Ecto neural progenitor cell (in vitro differentiated cells): ENCODE measurements at regions not wholly inside any gene's neighbourhood (a gene's known extent, or its start where the extent isn't known, plus 50 kb on each side); places are given as distances from the start of the nearest gene placed in this dataset.

ENCODE experiments used
- DNase-seq: peaks from one replicate; pipeline ENCODE4 v3.0.0-alpha.2; 2018; ENCODE audit warnings: low spot score

GRCh38 chr15:91679447-91679846 lies 174.1 kb upstream of the SLCO3A1 start:
- no peak for DNase-seq

- DNase-seq: no peak
These were observed 168.1 kb upstream of the SLCO3A1 start for GRCh38 chr15:91685436-91685835.

DNA sequence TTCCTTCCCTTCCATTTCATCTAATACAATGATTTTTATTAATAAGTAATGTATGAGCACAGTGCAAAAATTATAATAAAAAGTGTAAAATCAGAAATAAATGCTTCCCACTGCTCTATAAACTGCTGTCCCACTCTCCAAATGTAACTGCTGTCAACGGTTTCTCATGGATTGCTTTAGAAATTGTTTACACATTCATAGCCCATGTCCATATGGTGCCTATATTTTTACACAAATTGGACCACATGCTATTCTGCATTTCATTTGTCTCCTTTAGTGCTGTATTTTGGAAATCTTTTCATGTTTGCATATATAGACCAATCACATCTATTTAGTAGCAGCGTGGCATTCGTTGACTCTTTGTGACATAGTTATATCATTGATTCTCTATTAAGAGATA lies 164.7 kb upstream of the SLCO3A1 start:
- DNase-seq: no peak

GRCh38 chr15:91689377-91689776 lies 164.1 kb upstream of the SLCO3A1 start:
- no peak for DNase-seq

DNA sequence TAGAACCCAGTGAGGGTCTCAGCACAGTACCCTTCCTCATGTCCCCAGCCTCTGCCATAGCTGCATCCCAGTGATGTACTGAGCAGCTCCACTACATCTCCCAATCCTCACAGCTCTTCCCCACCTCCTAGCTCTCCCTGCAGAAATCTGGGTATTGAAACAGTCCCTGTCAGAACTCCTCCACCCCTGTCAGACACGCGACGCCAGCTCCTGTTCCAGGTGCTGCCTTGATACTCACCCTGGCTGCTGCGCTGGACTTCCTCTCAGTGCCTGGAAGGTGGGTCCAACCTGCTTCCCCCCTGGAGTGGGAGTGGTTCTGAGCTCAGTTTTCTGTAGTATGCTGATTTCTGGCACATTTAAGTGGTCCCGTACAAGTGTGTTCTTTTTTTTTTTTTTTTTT lies 160.9 kb upstream of the SLCO3A1 start:
- no peak for DNase-seq

DNA sequence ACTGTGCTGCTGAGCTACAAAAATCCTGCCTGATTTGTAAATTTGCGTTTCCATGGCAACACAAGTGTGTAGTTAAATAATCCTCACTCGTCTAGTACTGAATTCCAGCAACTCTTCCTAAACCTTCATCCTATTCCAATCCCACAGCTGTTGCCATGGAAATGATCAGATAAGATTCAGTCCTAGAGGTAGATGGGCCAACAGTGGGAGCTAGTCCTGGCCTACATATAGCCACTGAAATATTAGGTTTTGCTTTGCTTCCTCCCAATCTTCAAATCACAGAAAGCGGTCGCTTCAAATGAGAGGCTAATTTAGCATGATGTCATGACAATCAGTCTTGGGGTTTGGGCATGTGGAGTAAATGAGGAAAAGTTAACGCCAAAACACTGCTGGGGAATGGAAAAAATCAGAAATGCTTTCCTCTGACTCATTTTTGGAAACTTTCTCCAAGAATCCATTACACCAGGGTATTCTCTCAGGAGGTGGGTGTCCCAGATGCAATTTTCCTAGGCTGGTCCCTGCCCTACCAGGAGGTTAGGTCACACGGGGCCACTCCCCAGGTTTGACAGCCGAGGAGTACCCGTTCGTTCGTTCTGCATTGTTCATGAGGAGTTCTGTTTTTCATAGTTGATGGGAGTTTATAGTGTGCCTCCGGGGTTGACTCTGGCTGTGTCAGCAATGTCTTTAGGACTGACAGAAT lies 159.2 kb upstream of the SLCO3A1 start:
- DNase-seq: no peak

DNA sequence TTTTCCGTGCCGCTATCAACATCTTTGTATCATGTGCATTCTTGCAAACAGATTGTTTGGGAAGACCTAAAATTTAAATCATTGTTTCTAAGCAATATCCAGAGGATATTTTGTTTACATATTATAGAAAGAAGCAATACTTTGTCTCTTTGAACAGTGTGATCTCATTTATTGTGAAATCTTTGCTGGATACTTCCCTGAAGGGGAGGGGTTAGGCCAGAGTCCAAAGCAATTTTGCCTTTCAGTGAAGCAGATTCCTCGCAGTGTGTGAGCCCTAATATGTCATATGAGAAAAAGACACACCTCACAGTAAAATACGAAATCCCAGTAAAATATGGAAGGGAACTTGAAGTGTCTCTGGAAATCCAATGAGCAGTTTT lies 158.7 kb upstream of the SLCO3A1 start:
- no peak for DNase-seq

- DNase-seq: no peak
These were observed 157.7 kb upstream of the SLCO3A1 start for GRCh38 chr15:91695799-91696198.

- no peak for DNase-seq
These were observed 156.5 kb upstream of the SLCO3A1 start for GRCh38 chr15:91696981-91697380.

GRCh38 chr15:91698241-91698640 lies 155.3 kb upstream of the SLCO3A1 start:
- DNase-seq: no peak

- DNase-seq: no peak
These were observed 153.8 kb upstream of the SLCO3A1 start for GRCh38 chr15:91699741-91700140.

GRCh38 chr15:91703274-91703673 lies 150.2 kb upstream of the SLCO3A1 start:
- DNase-seq: no peak

- no peak for DNase-seq
These were observed 149.2 kb upstream of the SLCO3A1 start for GRCh38 chr15:91704343-91704742.

GRCh38 chr15:91706322-91707032 lies 147.0 kb upstream of the SLCO3A1 start:
- DNase-seq: peak; percentile 80

GRCh38 chr15:91710080-91710698 lies 143.3 kb upstream of the SLCO3A1 start:
- no peak for DNase-seq

DNA sequence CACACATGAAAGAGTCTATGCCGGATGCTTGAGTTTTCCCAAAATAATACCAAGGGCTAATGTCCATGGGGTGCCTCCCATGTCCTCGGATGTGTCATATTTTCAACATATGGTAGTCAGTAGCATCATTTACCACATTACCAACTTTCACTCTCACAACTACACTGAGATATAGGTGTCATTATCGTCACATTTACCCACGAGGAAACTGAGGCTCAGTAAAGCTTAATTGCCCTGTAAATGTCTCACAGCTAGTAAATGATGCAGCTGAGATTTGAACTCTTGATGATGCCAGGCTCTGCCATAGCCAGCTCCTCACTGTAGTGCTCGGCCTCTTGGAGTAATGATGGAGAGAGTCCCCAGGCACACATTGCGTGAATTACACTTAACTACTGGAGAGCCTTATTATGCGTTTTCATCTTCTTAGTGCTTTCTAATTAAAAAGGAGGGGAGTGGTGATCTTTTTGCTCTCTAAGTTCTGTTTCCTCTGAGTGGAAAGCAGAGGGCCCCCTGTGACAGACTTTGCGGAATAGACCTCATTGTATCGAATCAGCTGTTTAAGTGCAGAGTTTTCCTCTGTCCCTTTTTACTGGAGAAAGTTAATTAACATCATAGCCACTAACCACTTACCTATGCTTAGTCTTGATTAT lies 142.0 kb upstream of the SLCO3A1 start:
- DNase-seq: no peak

DNA sequence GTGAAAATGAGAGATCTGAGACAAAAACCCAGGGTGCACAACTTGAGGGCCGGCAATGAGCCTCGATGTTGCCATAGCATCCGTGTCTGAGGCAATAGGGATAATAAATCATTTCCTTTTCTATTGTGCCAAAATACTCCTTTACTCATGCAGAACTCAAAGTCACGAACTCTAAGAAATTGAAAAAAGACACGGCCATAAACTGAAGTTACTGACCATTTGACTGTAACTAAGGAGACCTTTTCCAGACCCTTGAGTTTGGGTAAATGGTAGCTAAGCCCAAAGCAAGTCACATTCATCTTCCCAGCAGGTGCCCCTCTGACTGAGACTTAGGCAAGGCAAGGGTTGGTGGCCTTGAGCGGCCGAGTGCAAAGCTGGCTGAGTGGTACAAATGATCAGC lies 141.2 kb upstream of the SLCO3A1 start:
- DNase-seq: no peak

DNA sequence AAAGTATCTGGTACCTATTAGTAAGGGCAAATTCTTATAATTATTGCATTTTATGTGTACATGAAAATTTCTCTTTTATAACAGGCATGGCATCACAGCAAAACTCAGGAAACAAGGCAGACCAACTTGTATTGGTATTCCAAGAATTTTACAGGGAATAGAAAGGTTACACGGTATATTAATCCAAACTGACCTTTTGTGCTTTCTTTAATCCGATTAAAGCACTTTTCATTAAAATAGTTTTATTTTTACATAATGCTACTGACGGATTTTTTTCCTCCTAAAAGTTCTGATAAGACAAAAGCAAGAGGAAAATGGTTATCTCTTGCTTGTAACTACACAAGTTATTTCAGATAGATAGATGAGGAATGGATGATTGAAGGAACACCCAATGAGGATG lies 137.0 kb upstream of the SLCO3A1 start:
- no peak for DNase-seq

- no peak for DNase-seq
These were observed 135.7 kb upstream of the SLCO3A1 start for GRCh38 chr15:91717811-91718210.

- no peak for DNase-seq
These were observed 129.5 kb upstream of the SLCO3A1 start for GRCh38 chr15:91723959-91724358.

DNA sequence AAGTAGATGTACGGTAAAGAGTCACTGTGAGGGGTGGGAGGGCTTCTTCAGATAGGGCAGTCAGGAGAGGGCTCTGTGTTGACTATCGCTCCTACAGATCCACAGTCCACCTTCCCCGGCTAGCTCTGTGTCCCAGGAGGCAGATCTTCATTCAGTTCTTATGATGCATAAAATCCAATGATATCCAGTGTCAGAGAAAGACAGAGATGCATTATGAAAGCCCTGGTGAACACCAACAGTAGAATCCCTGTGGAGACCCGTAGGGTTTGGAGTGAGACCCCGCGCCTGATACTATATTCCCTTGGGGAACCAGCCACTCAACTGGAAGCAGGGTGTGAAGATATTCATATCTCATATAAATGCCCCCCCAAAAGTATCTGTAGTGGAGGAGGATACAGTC lies 119.8 kb upstream of the SLCO3A1 start:
- no peak for DNase-seq

DNA sequence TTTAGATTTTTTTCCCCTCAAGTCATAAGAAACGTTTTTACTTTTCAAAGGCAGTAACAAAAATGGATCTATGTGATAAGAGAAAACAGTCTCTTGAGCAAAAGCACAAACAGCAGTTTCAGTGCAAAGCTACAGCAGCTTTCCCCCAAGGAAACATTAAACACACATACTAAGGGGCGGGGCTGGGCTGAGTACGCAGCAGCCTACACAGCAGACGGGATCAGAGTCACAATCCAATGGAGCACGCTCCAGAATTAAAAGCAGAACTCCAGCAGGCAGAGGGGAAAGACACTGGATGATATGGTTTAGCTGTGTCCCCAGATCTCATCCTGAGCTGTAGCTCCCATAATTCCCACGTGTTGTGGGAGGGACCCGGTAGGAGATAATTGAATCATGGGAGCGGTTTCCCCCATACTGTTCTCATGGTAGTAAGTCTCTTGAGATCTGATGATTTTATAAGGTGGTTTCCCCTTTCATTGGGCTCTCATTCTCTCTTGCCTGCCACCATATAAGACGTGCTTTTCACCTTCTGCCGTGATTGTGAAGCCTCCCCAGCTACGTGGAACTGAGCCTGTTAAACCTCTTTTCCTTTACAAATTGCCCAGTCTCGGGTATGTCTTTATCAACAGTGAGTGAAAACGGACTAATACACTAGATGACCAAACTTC lies 116.2 kb upstream of the SLCO3A1 start:
- DNase-seq: no peak
